Lower lobe of right lung (tissue), 2 donors: ENCODE measurements at regions not wholly inside any gene's neighbourhood (a gene's known extent, or its start where the extent isn't known, plus 50 kb on each side); places are given as distances from the start of the nearest gene placed in this dataset.

Experiments
- ATAC-seq, 2 donors: fragments of 200-7000 bp; cut with Tn5 transposase; one replicate each; pipeline ENCODE4 v1.9.1; 2020 to 2022; ENCODE audit warnings: mild to moderate bottlenecking in 2 of 2, moderate library complexity in 2 of 2
- DNase-seq: peaks from one replicate; pipeline ENCODE4 v3.0.0-alpha.2; 2020
- H3K27ac ChIP-seq: fragments of 200-600 bp; one replicate; pipeline ENCODE4 v1.8.0; 2022
- H3K27me3 ChIP-seq: fragments of 200-600 bp; one replicate; pipeline ENCODE4 v1.8.0; 2022; ENCODE audit warnings: low read depth
- H3K36me3 ChIP-seq: fragments of 200-600 bp; one replicate; pipeline ENCODE4 v1.8.0; 2022; ENCODE audit warnings: mild to moderate bottlenecking
- H3K4me1 ChIP-seq: fragments of 200-600 bp; one replicate; pipeline ENCODE4 v1.8.0; 2022
- H3K4me3 ChIP-seq: fragments of 200-600 bp; one replicate; pipeline ENCODE4 v1.8.0; 2022; ENCODE audit warnings: mild to moderate bottlenecking
- H3K9me3 ChIP-seq: fragments of 200-600 bp; one replicate; pipeline ENCODE4 v1.8.0; 2022
- intact Hi-C: fragments of 100-400 bp; cut with DNase I; formaldehyde crosslinking; loops from one replicate; pipeline ENCODE4 v1.11.0; 2022
- TF ChIP-seq, protein P1 (sequence below): fragments of 200-600 bp; IDR thresholded peaks from one replicate; pipeline ENCODE4 v1.8.0; 2022; ENCODE audit warnings: antibody characterized with exemption, mild to moderate bottlenecking
- donor health status: DM: no; HTN: yes; CAD: no; lungs with severe emphysema.

DNA sequence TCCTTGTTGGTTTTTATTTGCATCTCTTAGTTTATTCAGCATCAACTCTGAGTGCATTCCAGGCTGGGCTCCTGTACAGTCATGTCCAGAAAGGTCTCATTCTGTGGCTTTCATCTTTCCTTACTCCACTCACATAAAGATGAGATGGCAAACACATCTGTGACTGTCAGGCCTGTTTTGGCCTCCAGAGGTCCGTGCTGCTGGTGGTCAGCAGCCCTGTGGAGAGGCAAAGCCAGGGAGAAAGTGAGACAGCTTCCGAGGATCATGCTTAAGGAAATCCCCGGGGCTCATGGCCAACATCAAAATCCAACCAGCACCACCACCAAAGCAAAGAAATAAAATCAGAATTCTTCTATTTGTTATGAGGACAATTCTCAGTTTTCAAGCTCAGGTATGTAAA, 96.1 kb upstream of the HIVEP3 start:
- no peak for ATAC-seq
- H3K27ac ChIP-seq = no peak overlapping the region
- no peaks in the 10 kb centered on the region for H3K27me3 ChIP-seq
- no peak overlapping the region for H3K4me3 ChIP-seq
- peaks cover 15% of the 10 kb centered on the region for H3K4me1 ChIP-seq
- intact Hi-C loops = no loop called here
- DNase-seq = no peak
- no peaks in the 10 kb centered on the region for H3K36me3 ChIP-seq
- TF ChIP-seq, protein P1, sequence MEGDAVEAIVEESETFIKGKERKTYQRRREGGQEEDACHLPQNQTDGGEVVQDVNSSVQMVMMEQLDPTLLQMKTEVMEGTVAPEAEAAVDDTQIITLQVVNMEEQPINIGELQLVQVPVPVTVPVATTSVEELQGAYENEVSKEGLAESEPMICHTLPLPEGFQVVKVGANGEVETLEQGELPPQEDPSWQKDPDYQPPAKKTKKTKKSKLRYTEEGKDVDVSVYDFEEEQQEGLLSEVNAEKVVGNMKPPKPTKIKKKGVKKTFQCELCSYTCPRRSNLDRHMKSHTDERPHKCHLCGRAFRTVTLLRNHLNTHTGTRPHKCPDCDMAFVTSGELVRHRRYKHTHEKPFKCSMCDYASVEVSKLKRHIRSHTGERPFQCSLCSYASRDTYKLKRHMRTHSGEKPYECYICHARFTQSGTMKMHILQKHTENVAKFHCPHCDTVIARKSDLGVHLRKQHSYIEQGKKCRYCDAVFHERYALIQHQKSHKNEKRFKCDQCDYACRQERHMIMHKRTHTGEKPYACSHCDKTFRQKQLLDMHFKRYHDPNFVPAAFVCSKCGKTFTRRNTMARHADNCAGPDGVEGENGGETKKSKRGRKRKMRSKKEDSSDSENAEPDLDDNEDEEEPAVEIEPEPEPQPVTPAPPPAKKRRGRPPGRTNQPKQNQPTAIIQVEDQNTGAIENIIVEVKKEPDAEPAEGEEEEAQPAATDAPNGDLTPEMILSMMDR = no peak
- H3K9me3 ChIP-seq = no peaks in the 10 kb centered on the region

DNA sequence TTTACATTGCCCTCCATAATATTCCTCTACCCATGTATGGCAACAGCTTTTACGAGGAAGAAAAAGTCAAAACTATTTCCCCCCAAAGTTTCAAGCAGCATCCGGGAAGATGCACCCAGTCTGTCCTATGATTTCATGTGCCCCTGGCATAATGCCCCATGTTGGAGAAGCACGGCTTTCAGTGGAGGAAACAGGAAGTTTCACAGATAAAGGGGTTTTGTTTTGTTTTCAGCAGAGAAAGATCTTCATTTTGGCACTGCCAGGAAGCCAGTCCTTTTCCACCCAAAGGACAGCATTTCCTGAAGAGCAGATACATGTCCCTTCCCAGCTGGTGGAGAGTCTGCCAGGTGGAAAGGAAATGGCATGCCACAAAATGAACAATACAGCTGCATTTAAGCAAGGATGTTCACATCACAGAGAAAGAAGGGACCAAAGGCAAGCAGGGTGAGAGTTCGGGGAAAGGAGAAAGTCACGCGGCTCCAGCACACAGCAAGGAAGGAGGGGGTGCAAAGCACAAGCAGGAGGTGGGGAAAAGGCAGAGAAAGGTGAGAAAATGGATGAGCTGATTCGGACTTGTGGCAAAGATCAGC, 95.3 kb upstream of the HIVEP3 start:
- Histone ChIP-seq H3K4me1 (peaks cover 21% of the 10 kb centered on the region), H3K4me3 (no peak overlapping the region), H3K9me3 (no peaks in the 10 kb centered on the region), H3K36me3 (no peaks in the 10 kb centered on the region), H3K27ac (no peak overlapping the region), H3K27me3 (no peaks in the 10 kb centered on the region)
- ATAC-seq (no peak), DNase-seq (no peak)
- TF ChIP-seq, protein P1 = no peak
- intact Hi-C loops = no loop called here

DNA sequence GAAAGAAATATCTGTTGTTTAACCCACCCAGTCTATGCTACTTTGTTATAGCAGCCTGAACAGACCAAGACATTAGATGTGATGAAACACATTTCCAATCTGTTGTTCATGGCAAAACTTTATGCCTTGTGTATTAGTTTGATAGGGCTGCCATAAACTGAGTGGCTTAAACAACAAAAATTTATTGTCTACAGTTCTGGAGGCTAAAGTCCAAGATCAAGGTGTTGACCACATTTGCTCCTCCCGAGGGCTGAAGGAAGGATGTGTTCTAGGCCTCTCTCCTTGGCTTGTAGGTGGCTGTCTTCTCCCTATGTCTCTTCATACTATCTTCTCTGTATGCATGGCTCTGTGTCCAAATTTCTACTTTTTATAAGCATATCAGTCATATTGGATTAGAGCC, 94.1 kb upstream of the HIVEP3 start:
- no peak overlapping the region for H3K27ac ChIP-seq
- no peak for ATAC-seq
- TF ChIP-seq, protein P1 = no peak
- no peaks in the 10 kb centered on the region for H3K27me3 ChIP-seq
- intact Hi-C loops = no loop called here
- H3K4me3 ChIP-seq = no peak overlapping the region
- no peaks in the 10 kb centered on the region for H3K36me3 ChIP-seq
- no peak for DNase-seq
- H3K9me3 ChIP-seq = no peaks in the 10 kb centered on the region
- H3K4me1 ChIP-seq = peaks cover 30% of the 10 kb centered on the region

DNA sequence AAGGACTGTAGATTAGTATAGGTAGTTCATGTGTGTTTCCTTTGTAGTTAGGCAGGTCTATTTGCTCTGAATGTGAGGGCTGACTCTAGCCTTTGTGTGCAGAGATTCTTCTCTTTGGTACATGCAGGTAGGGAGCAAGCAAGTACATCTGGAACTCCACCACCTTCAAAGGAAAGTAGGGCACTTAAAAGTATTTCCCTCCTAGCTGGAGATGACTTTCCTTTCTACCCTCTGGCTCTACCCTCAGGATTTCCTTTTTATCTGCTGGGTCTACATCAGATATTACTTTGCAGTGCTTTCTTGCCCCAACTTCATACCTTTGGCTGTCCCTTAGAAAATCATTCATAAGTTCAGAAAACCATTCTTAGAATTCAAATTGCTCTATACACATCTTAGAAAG, 91.7 kb upstream of the HIVEP3 start:
- intact Hi-C loops = no loop called here

DNA sequence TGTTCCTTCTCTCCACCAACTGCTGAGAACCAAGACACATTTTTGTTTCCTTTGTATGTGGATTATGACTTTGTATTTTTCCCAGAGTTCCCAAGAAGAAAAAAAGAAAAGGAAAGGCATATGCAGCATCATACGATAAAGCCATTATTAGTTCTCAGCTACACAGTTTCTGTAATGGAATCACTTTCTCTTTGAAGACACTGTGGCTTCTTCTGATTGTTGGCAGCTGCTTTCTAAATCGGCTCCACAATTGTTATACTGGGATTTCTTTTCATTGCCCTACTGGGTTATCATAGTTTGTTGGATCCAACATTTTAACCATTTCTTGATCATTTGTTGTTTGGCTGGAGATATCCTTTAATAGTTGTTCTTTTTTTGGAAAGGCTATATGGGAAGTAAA, 89.5 kb upstream of the HIVEP3 start:
- TF ChIP-seq, protein P1 = no peak
- no peaks in the 10 kb centered on the region for H3K36me3 ChIP-seq
- peak overlapping the region; percentile 6 for H3K27ac ChIP-seq
- peaks cover 25% of the 10 kb centered on the region for H3K4me1 ChIP-seq
- intact Hi-C loops = no loop called here
- no peaks in the 10 kb centered on the region for H3K27me3 ChIP-seq
- H3K4me3 ChIP-seq = no peak overlapping the region
- H3K9me3 ChIP-seq = no peaks in the 10 kb centered on the region
- DNase-seq (no peak), ATAC-seq (no peak)

More for the DNA sequence above, 91.7 kb upstream of the HIVEP3 start:
- DNase-seq (no peak), ATAC-seq (no peak)
- Histone ChIP-seq H3K4me3 (no peak overlapping the region), H3K27me3 (no peaks in the 10 kb centered on the region), H3K27ac (no peak overlapping the region), H3K9me3 (no peaks in the 10 kb centered on the region), H3K36me3 (no peaks in the 10 kb centered on the region), H3K4me1 (peaks cover 30% of the 10 kb centered on the region)
- TF ChIP-seq, protein P1 = no peak
